Inferior parietal cortex (tissue), 1 donor: ENCODE measurements at regions not wholly inside any gene's neighbourhood (a gene's known extent, or its start where the extent isn't known, plus 50 kb on each side); places are given as distances from the start of the nearest gene placed in this dataset.

Experiments used
- DNase-seq: peaks from one replicate; pipeline ENCODE4 v3.0.0-alpha.2; 2016; ENCODE audit errors: extremely low spot score

DNA sequence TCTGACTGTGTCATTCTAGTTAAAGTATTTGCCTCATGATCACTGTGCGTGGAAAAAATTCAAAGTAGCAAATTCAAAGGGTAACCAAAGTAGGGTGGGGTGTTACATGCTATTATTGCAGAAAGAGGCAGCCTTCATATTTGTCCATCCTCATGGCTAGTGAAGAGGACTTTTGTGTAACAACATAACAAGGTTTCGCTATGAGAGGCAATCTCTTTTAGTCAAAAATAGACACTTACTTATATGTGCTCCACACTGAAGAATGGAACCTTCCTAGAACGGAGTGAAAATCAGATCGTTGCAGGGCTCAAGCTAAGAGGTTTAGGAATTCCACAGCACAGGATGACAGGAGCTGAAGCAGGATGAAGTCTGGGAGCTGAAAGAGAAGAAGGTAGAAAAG, 345.1 kb upstream of the CBLB start:
- DNase-seq, result no peak

DNA sequence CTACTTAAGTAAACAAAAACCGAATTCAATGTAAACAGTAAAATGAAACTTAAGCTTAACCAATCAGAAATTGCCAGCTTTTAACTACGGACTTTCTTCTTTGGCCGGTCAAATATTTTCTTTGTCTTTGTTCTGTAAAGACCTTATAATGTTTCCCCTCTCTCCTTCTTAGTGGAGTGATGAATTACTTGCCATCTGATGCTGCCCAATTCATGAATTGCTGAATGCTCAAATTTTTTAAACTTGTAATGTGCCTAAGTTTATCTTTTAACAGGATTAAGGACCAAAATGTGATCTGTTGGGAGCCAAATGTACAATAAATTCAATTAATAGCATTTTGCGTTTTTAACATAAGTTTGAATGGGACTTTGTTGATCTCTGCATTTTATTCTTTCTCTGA, 345.8 kb upstream of the CBLB start:
- no peak for DNase-seq

DNA sequence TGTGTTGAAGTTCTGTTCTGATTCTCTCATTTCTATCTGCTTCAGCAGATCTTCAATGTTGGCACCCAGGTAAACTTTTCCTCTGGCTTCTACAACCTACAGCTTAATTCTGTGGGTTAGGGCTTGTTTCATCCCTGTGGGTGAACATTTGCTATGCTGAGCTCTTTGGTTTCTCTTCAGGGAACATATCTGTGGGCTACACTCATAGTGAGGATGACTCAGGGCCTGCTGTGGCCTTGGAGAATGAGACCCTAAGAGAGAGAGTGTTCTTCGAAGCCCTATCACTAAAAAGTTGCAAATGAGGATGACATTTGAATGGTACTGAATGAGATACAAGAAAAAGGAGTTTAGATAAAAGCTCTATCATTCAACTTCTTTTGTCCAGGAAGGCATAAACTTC, 346.2 kb upstream of the CBLB start:
- no peak for DNase-seq

DNA sequence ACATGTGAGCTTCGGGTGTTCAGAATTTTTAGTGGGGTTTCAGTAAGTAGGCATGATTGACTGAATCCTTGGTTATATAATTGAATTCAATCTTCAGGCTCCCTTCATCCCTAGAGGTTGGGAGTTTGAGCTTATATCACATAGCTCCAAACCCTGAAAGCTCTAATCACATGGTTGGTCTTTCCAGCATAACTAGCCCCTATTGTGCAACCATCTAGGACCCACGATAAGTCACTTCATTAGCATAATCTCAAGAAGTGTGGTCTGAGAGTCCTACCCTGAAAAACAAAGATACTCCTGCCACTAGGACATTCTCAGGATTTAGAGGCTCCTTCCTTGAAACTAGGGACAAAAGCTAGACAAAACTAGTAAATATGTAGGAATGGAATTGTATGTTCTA, 348.9 kb upstream of the CBLB start:
- no peak for DNase-seq

DNA sequence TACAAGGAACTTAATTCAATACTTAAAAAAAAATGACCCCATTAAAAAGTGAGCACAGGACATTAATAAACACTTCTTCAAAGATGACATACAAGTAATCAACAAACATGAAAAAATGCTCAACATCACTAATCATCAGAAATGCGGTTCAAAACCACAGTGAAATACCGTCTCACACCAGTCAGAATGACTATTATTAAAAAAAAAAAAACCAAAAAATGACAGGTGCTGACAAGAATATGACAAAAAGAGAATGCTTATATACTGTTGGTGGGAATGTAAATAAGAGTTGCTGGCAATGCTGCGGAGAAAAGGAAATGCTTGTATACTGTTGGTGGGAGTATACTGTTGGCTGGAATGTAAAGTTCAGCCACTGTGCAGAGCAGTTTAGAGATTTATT, 358.3 kb upstream of the CBLB start:
- DNase-seq, result no peak

DNA sequence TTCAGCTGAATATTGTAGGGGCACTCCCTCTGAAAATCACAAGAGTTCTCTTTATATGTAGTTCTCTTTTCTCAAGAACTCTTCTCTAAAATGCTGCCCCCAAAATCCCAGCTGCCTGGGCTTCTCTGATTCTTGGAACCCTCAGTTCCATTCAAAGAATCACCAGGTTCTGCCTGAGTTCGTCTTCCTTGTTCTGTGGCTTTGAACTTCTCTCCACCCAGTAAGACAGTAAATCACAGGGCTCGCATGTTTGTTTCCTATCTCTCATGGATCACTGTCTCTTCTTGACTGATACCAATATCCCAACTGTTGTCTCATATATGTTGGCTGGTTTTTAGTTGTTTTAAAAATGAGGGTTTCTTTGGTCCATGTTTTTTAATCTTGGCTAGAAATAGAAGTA, 359.5 kb upstream of the CBLB start:
- DNase-seq, result no peak

DNA sequence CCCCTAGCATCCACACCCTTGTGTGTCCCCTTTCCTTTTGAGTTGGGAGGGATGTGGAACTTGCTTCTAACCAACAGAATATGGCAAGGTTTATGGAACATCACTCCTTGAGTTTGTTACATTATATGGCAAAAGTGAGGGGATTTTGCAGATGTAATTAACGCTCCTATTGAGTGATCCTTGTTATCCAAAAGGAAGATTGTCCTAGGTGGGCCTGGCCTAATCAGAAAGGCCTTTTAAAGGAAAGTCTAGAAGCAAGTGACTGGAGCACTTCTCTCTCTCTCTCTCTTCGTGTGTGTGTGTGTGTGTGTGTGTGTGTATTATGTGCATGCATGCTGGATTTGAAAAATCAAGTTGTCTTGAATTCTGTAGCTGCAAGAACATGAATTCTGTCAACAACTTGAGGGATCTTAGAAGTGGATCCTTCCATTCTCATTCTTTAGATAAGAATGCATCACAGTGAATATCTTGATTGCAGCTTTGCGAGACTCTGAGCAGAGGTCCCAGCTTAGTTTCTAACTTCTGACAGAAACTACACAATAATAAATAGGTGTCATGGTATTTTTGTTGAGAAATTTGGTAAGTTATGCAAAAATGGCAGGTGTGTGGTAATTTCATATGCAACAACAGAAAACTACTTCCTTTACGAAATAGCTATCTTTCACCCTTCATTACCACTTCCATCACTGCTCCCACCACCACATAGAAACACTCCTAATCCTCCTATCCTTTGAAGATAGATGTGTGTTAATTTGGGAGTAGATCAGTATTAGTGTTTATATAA, 360.9 kb upstream of the CBLB start:
- no peak for DNase-seq

DNA sequence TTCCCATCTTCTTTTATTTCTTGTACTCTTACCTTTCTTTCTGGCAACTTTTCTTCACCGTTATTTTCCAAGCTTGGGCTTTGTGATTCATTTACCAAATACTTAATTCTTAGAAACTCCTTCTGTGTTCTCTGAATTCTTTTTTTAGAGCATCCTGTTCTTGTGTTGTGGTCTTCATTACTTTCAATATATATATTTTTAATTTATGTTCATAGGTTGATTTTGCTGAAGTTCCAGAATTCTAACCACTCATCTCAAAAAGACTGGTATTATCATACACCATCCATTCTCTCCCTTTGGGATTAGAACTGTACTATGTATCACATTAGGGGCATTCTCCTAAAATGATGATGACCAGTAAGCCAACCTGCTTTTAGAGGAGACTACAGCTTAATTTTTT, 362.3 kb upstream of the CBLB start:
- DNase-seq, result no peak

DNA sequence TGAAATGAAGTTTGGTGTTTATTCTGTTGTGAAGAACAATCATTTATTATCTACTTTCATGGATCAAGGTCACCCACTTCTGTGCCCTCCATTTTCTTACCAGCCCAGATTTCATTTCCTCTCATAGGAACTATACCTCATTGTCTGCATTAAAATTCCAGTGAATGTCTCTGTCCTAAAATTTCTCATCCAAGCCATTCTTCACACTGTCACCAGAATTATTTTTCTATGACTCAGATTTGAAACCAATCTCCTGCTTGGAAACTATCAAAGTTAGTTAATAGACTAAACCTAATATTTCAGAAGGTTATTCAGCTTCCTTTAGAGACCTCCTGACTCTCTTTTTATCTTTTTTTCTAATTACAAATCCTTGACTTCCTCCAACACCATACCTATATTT, 364.1 kb upstream of the CBLB start:
- no peak for DNase-seq

DNA sequence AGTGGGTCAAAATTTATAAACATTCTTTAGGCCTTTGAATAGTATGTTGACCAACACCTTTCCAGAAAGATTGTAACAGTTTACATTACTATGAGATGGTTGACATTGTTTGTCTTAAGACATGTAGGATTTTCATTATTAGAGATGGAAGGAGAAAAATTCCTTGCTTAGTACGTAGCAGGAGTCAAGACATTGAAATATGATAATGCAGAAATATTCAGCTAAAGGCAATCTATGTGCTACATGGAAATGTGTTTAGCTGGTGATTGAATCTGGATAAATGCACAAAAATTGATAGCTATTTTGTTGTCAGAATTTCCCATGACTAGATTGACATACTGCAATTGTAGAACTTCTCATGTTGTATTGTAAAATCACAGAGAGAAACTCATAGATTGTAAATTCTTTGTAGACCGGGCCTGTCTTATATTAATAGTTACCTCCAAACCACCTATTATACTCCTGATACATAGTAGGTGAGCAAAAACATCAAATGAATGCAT, 370.4 kb upstream of the CBLB start:
- no peak for DNase-seq

DNA sequence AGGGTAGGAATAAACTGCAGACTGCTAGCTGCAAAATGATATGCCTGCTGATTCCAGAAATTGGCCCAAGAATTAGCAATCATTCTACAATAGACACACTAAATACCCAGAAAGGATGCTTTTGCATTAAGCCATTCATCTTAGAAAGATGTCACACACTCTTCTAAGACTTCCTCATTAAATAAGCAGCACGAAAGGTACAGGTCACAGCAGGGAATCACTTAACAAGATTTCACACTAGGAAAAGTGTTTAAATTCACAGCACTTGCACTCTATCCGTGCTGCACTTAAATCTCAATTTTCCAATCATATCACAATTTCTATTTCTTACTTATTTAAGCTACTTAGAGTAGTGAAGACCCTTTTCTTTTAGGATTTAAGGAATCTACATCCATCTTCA, 372.8 kb upstream of the CBLB start:
- no peak for DNase-seq

DNA sequence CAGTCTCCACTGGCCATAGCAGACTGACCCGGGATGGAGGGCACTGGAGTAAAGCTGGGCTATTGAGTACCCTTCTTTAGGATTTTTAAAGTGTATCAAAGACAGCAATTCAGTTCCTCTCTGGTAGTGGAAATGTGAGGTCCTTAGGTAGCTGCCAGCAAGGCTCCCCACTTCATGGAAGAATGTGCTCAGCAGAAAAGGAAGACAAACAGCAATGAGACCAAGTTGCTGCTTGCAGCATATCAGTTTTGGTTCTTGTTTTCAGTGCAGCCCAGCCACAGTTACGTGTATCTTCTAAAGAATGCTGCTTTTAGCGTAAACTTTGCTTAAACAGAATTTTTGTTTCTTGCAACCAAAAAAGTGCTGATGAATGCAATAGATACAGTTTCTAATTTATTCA, 374.0 kb upstream of the CBLB start:
- no peak for DNase-seq

DNA sequence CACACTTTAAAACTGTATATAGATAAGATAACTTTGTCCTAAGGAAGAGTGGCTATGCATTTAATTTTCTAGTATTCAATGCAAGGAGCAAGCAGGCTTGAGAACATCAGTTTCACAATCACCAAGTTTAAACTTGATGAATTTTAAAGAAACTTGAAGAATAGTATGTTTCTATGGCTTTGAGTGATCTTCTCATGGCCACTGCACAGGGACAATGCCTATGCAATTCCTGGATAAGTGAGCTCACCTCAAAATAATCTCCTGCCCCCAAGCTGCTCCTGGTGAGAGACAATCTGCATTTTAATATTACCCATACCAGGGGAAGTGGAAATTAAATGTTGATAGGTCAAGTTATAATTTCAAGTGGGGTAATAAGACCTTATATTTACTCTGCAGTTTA, 376.6 kb upstream of the CBLB start:
- no peak for DNase-seq

DNA sequence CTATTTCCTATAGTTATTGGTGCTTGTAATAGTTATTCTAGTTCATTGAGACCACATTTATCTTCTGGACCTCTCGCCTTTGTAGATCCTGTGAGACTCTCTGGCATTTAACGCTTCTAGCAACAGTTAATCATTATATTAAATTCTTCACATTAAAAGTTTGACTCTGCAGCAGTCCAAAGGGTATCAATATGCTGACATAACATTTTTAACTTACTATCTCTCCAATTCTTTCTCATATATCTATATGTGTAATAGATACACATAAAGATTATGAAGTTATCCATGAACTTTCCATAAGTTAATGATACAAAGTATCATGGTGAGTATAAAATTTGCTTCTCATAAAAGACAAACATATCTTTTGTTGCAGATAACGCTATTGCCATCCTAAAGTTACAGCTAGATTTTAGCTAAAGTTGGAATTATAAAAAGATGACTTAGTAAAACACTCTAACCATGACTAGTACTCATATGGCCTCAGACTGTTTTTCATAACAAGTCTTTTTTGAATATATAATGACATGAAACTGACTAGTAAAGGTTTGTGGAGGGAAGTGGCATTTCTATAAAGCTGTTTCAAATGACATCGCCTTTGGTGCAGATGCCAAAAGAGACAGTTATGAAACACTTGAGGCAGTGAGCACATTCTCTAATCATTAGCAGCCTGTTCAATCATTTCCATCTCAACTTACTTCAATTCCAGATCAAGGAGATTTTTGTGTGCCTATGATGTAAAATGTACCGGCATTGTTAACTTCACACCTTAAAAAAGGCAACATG, 379.3 kb upstream of the CBLB start:
- no peak for DNase-seq

DNA sequence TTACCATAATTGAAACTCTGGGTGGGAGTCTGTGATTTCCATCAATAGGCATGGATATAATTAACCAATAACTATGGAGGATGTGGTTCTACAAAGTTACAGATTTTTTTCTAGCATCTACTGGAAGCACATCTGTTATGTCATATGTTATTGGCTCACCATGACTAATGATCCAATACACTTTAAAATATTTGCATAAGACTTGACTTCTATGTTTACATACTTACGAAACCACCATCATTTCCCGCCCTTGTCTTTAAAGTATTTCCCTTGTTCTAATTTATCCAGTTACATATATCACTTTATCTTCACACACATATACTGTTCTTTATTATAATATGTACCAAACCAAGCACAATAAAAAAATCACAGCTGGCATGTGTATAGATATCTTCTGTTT, 380.3 kb upstream of the CBLB start:
- no peak for DNase-seq

DNA sequence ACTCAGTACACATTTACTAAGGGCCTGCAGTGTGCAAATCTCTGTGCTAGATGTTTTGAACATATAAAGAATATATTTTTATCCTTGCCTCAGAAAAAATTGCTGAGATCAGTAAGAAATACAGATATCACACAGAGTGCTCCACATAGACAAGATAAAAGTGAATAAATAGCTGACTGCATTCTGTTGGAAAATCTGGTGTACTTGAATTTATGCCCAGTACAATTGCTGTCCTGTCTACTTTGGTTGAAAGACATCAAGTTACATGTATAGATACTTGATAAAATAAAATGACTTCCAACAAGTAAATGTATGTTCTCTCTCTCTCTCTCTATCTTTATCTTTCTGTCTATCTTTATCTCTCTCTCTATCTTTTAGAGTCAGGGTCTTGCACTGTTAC, 381.2 kb upstream of the CBLB start:
- no peak for DNase-seq

DNA sequence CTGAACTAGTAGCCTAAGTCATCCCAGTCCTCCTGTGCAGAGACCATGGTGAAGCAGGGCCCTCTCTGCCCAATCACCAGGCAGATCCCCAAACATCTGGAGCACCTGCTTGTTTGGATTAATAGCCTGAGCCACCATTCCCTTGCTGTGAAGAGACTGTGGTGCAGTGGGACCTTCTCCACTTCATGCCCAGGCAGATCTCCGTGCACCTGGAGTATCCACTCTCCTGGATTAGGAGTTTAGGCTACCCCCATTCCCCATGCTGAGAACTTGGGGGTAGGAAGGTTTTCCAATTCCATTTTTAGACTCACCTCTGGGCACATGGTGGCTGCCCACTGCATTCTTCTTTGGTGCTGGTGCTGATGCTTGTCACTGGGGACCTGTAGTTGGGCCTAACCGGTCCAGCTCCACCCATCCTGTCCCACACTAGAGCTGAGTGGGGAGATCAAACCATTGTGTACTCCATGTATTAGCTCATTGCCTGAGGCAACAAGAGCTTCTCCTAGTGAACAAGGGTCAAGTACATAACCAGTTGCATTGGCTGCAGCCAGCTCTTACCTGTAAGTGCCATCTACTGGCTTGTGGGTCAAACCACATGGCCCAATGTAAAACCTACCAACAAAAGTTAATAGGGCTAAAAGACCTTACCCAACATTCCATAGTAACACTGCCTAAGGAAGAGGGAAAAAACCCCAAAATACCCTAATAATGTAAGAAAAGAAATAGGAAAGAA, 382.5 kb upstream of the CBLB start:
- DNase-seq, result no peak

DNA sequence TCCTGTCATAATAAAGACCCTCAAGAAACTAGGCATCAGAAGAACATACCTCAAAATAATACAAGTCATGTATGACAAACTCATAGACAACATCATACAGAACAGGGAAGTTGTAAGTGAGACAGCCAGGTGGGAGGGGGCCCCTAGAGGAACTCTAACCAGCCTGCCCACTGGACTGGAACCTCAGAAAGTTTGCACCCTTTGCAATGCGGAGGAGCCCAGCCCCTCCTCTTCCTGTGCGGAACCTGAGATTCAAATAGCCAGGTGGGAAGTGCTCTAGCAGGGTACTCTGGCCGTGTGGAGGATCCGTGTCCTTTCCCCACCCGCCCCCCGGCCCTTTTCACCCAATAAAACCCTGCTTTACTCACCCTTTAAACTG, 387.0 kb upstream of the CBLB start:
- DNase-seq, result no peak

DNA sequence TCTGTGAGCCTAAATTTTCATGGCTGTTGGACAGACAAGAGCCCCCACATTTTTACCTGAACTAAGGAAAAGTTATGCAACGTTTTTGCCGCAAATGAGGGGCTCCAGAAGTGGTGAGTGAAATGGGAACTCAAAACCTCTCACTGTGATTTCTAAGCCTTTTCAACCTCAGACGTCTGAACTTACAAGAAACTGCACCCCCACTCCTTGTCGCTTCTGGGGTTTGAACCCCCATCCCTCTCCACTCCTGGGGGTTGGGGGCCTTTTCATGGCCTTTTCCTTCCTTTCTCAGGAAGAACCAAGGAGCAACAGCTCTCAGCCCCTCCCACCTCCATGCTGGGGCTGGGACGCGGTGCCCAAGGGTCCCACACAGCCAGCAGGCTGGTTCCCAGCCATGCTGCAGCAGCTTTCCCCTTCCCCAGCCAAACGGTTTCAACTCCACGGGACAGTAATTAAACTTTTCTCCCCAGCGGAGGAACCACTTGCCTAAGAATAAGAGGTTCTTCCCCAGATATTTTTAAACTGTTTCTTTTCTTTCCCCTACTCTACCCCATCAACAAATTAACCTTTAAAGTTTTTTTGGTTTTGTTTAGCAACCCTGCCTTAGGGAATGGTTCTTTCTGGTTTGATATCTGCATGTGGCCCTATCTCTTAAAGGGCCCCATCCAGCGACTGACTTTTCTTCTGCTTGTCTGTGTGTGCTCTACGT, 387.6 kb upstream of the CBLB start:
- DNase-seq, result no peak

DNA sequence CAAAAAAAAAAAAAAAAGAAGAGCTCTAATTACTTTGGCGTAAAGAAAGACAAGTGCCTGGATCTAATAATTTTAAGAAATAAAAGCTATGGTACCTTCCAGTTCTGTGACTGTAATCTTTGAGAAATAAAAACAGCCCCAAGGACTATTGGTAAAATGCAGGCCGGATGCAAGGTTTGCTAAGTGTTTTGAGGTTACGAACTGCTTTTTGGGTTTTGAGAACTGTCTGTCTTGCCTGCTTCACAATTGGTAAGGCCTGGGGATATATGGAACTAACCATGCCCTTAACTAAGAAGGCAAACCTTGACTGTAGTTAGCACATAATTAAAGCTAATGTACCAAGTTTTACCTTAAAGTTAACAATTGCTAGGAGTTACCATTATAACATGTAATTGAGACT, 388.4 kb upstream of the CBLB start:
- DNase-seq, result no peak

DNA sequence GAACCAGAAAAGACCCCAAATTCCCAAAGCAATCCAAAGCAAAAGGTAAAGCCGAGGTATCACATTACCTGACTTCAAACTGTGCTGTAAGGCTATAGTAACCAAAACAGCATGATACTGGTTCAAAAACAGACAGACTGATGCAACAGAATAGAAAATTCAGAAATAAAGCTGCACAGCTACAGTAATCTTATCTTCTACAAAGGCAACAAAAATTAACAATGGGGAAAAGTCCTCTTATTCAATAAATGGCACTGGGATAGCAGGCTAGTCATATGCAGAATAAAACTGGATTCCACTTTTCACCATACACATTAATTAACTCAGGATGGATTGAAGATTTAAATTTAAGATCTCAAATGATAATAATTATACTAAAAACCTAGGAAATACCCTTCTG, 392.6 kb upstream of the CBLB start:
- DNase-seq, result no peak
